OCI-LY1 (cell line): ENCODE measurements at regions not wholly inside any gene's neighbourhood (a gene's known extent, or its start where the extent isn't known, plus 50 kb on each side); places are given as distances from the start of the nearest gene placed in this dataset.

Experiments used
- H2AFZ ChIP-seq: fragments of 200-600 bp; sonication (generic), shearing (Covaris generic); 2 replicates; pipeline ENCODE4 v1.6.0; 2014; ENCODE audit warnings: antibody characterized with exemption, mild to moderate bottlenecking, low read length
- H3F3A ChIP-seq: fragments of 200-600 bp; sonication (generic), shearing (Covaris generic); 2 replicates; pipeline ENCODE4 v1.6.0; 2014; ENCODE audit warnings: mild to moderate bottlenecking, antibody characterized with exemption, low read length, moderate library complexity; ENCODE audit not compliant: insufficient read depth
- H3K27ac ChIP-seq: fragments of 200-600 bp; sonication (generic); 2 replicates; pipeline ENCODE4 v1.5.1; 2014; ENCODE audit warnings: low read length, mixed run types, mild to moderate bottlenecking, low read depth; ENCODE audit not compliant: poor library complexity, severe bottlenecking
- H3K27me3 ChIP-seq: fragments of 200-600 bp; sonication (generic); 2 replicates; pipeline ENCODE4 v1.6.0; 2014; ENCODE audit warnings: antibody characterized with exemption, mild to moderate bottlenecking, low read length, moderate library complexity; ENCODE audit not compliant: insufficient read depth
- H3K36me3 ChIP-seq: fragments of 200-600 bp; sonication (generic); 2 replicates; pipeline ENCODE4 v1.6.1; 2014; ENCODE audit warnings: mild to moderate bottlenecking, antibody characterized with exemption, low read length, moderate library complexity, mixed read lengths; ENCODE audit not compliant: insufficient read depth
- H3K4me1 ChIP-seq: fragments of 200-600 bp; sonication (generic); 2 replicates; pipeline ENCODE4 v1.5.1; 2014; ENCODE audit warnings: mild to moderate bottlenecking, low read length, moderate library complexity; ENCODE audit not compliant: insufficient read depth, severe bottlenecking
- H3K4me2 ChIP-seq: fragments of 200-600 bp; sonication (generic), shearing (Covaris generic); 2 replicates; pipeline ENCODE4 v1.6.1; 2014; ENCODE audit warnings: low read length
- H3K4me3 ChIP-seq: fragments of 200-600 bp; sonication (generic); 2 replicates; pipeline ENCODE4 v1.5.1; 2014; ENCODE audit warnings: low read length, low read depth, mild to moderate bottlenecking, mixed read lengths; ENCODE audit not compliant: poor library complexity, severe bottlenecking
- H3K79me2 ChIP-seq: fragments of 200-600 bp; shearing (Covaris generic); 2 replicates; pipeline ENCODE4 v1.6.1; 2016; ENCODE audit warnings: mixed run types, low read length, mixed read lengths; ENCODE audit not compliant: insufficient read depth
- H3K9ac ChIP-seq: fragments of 200-600 bp; sonication (generic), shearing (Covaris generic); 2 replicates; pipeline ENCODE4 v1.6.1; 2014; ENCODE audit warnings: mild to moderate bottlenecking, low read length, mixed read lengths
- H3K9me2 ChIP-seq: fragments of 200-600 bp; sonication (generic), shearing (Covaris generic); 2 replicates; pipeline ENCODE4 v1.6.1; 2014; ENCODE audit warnings: low read depth, mild to moderate bottlenecking, low read length, mixed read lengths
- H3K9me3 ChIP-seq: fragments of 200-600 bp; shearing (Covaris generic); 2 replicates; pipeline ENCODE4 v1.6.1; 2014; ENCODE audit warnings: low read length, mixed read lengths
- H4K20me1 ChIP-seq: fragments of 200-600 bp; sonication (generic), shearing (Covaris generic); 2 replicates; pipeline ENCODE4 v1.6.0; 2016; ENCODE audit warnings: mild to moderate bottlenecking, low read length; ENCODE audit not compliant: insufficient read depth
- EZH2 ChIP-seq: fragments of 200-600 bp; sonication (generic), shearing (Covaris generic); IDR thresholded peaks from 2 replicates; pipeline ENCODE4 v1.8.0; 2017; ENCODE audit warnings: borderline replicate concordance, mixed run types, mild to moderate bottlenecking, antibody characterized with exemption, low read length, moderate library complexity, mixed read lengths
- TF ChIP-seq, protein P1 (sequence below): fragments of 200-600 bp; sonication (generic), shearing (Covaris generic); IDR thresholded peaks from 2 replicates; pipeline ENCODE4 v1.5.1; 2017; ENCODE audit warnings: mild to moderate bottlenecking, antibody characterized with exemption, low read length, moderate library complexity, mixed read lengths

DNA sequence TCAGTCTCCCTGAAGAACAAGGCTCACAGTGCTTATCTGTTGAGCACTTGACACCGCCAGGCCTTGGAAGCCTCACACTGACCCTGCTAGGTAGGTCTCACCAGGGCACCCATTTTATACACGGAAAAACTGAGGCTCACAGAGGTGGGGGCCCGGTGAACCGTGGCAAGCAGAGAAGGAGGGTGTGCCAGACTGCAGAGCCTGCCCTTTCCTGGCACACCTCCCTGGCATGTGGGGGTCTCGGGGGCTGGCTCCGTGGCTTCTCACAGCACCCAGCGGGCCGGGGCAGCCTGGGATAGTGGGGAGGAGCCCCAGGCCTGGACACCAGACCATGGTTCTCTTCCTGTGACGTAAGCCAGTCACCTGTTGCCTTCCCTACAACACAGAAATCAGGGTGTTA lies 53.7 kb upstream of the IER5L start:
- TF ChIP-seq, protein P1, sequence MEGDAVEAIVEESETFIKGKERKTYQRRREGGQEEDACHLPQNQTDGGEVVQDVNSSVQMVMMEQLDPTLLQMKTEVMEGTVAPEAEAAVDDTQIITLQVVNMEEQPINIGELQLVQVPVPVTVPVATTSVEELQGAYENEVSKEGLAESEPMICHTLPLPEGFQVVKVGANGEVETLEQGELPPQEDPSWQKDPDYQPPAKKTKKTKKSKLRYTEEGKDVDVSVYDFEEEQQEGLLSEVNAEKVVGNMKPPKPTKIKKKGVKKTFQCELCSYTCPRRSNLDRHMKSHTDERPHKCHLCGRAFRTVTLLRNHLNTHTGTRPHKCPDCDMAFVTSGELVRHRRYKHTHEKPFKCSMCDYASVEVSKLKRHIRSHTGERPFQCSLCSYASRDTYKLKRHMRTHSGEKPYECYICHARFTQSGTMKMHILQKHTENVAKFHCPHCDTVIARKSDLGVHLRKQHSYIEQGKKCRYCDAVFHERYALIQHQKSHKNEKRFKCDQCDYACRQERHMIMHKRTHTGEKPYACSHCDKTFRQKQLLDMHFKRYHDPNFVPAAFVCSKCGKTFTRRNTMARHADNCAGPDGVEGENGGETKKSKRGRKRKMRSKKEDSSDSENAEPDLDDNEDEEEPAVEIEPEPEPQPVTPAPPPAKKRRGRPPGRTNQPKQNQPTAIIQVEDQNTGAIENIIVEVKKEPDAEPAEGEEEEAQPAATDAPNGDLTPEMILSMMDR = no peak
- TF ChIP-seq EZH2 = no peak
- Histone ChIP-seq H3K9me2 (no peaks in the 10 kb centered on the region), H3K9ac (no peak overlapping the region), H3K4me1 (peaks cover 8% of the 10 kb centered on the region), H4K20me1 (no peaks in the 10 kb centered on the region), H3F3A (no peaks in the 10 kb centered on the region), H3K27me3 (peaks cover 18% of the 10 kb centered on the region), H3K27ac (no peak overlapping the region), H3K36me3 (no peaks in the 10 kb centered on the region; the same call in 1 of the 2 replicates), H3K4me3 (no peak overlapping the region), H3K79me2 (no peaks in the 10 kb centered on the region), H2AFZ (no peak overlapping the region), H3K4me2 (no peak overlapping the region), H3K9me3 (no peaks in the 10 kb centered on the region)

DNA sequence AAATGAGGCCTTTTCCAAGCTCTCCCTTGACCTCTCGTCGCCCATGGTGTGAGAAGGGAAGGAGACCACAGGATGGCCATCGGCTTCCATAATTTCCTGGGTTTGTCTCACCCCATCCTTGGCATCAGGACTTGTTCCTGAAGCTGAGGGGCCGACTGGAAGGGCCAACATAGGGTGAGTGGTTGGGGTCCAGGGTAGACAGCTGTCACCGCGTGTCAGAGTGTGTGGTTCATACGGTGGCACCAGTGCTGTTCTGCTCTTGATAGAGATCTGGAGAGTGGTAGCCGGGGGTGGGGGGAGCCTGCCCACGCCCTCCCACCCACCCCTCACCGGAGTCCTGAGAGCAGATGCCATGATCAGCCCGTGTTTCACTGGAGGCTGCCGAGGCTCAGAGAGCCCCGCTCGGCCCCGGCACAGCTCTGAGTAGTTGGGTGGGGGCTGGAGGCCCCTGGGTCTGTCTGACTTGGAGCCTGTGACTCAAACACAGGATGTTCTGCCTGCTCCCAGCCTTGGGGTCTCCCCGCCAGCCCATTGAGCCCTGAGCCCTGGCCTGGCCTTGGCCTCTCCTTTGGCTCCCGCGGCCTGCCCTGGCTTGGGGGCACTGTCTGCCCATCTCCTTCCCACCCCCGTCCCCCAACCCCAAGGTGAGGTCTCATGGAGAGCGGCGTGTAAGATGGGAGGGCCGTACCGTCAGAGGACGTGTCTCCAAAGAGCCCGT lies 53.1 kb upstream of the IER5L start:
- H3K4me2 ChIP-seq = no peak overlapping the region
- no peaks in the 10 kb centered on the region for H3K9me3 ChIP-seq
- no peaks in the 10 kb centered on the region for H3F3A ChIP-seq
- peaks cover 8% of the 10 kb centered on the region for H3K4me1 ChIP-seq
- no peaks in the 10 kb centered on the region for H3K9me2 ChIP-seq
- TF ChIP-seq, protein P1 = no peak
- TF ChIP-seq EZH2 = no peak
- no peaks in the 10 kb centered on the region for H4K20me1 ChIP-seq
- no peak overlapping the region for H2AFZ ChIP-seq
- H3K9ac ChIP-seq = no peak overlapping the region
- no peaks in the 10 kb centered on the region; the same call in 1 of the 2 replicates for H3K36me3 ChIP-seq
- no peak overlapping the region for H3K4me3 ChIP-seq
- H3K27ac ChIP-seq = no peak overlapping the region
- H3K79me2 ChIP-seq = no peaks in the 10 kb centered on the region
- H3K27me3 ChIP-seq = peaks cover 18% of the 10 kb centered on the region

DNA sequence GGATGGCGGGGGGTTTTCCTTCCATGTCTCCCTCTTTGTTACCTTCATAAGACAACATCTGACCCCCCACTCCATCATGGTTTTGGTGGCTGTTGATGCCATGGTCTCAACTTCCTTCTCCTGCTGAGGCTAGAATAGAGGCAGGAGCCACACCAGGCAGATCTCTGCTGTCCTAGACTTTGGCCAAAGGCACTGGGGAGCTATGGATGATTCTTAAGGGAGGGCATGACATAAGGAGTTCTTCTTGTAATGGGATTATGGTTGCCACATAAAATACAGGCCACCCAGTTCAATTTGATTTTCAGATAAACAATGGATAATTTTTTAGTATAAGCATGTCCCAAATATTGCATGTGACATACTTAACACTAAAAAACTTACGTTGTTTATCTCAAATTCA lies 52.2 kb upstream of the IER5L start:
- no peak overlapping the region for H3K4me2 ChIP-seq
- no peaks in the 10 kb centered on the region for H4K20me1 ChIP-seq
- no peaks in the 10 kb centered on the region; the same call in 1 of the 2 replicates for H3K36me3 ChIP-seq
- no peaks in the 10 kb centered on the region for H3K79me2 ChIP-seq
- no peaks in the 10 kb centered on the region for H3K9me3 ChIP-seq
- no peak overlapping the region for H3K27ac ChIP-seq
- no peaks in the 10 kb centered on the region for H3K4me1 ChIP-seq
- TF ChIP-seq, protein P1 = no peak
- TF ChIP-seq EZH2 = no peak
- H3K4me3 ChIP-seq = no peak overlapping the region
- no peaks in the 10 kb centered on the region for H3K9me2 ChIP-seq
- no peak overlapping the region for H3K9ac ChIP-seq
- H3F3A ChIP-seq = no peaks in the 10 kb centered on the region
- H2AFZ ChIP-seq = no peak overlapping the region
- H3K27me3 ChIP-seq = peaks cover 18% of the 10 kb centered on the region
